Osteocyte (in vitro differentiated cells): ENCODE measurements at regions not wholly inside any gene's neighbourhood (a gene's known extent, or its start where the extent isn't known, plus 50 kb on each side); places are given as distances from the start of the nearest gene placed in this dataset.
"Not testable (repeated sequence)": the region's sequence is repeated elsewhere in the genome, so short reads cannot be mapped to it uniquely, and the experiment has no call there.

Experiments used
- DNase-seq: peaks from one replicate; pipeline ENCODE4 v3.0.0; 2021; ENCODE audit warnings: mixed read lengths; ENCODE audit not compliant: unreplicated experiment; ENCODE audit errors: extremely low spot score
- H3K27ac Mint-ChIP-seq: one replicate; pipeline ENCODE4 v1.8.0; 2021; ENCODE audit warnings: mild to moderate bottlenecking, mixed read lengths; ENCODE audit not compliant: unreplicated experiment
- H3K27me3 Mint-ChIP-seq: one replicate; pipeline ENCODE4 v1.8.0; 2021; ENCODE audit warnings: mixed read lengths; ENCODE audit not compliant: unreplicated experiment
- H3K36me3 Mint-ChIP-seq: one replicate; pipeline ENCODE4 v1.8.0; 2021; ENCODE audit warnings: mixed read lengths; ENCODE audit not compliant: unreplicated experiment
- H3K4me1 Mint-ChIP-seq: one replicate; pipeline ENCODE4 v1.8.0; 2021; ENCODE audit warnings: mixed read lengths; ENCODE audit not compliant: unreplicated experiment
- H3K4me3 Mint-ChIP-seq: one replicate; pipeline ENCODE4 v1.8.0; 2021; ENCODE audit warnings: mild to moderate bottlenecking, moderate library complexity, mixed read lengths; ENCODE audit not compliant: unreplicated experiment
- H3K9me3 Mint-ChIP-seq: one replicate; pipeline ENCODE4 v1.8.0; 2021; ENCODE audit warnings: mixed read lengths; ENCODE audit not compliant: unreplicated experiment
- TF ChIP-seq, protein P1 (sequence below): fragments of 200-600 bp; sonication (generic); IDR thresholded peaks from 2 replicates; pipeline ENCODE4 v1.5.0; 2021; ENCODE audit warnings: antibody characterized with exemption, mild to moderate bottlenecking, moderate library complexity

DNA sequence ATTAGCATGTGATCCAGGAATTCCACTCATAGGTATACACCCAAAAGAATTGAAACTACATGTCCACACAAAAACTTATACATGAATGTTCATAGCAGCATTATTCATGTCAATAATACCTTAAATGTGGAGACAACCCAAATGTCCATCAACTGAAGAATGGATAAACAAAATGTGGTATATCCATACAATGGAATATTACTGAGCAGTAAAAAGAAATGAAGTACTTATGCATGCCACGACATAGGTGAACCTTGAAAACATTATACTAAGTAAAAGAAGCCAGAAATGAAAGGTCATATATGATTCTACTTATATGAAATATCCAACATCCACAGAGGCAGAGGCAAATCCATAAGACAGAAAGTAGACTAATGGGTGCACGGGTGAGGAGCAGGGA lies 159.9 kb downstream of the UNC5CL start:
- no peaks in the 10 kb centered on the region for H3K36me3 Mint-ChIP-seq
- H3K4me3 Mint-ChIP-seq = no peak overlapping the region
- no peaks in the 10 kb centered on the region for H3K4me1 Mint-ChIP-seq
- H3K27me3 Mint-ChIP-seq = peaks cover 22% of the 10 kb centered on the region
- TF ChIP-seq, protein P1, sequence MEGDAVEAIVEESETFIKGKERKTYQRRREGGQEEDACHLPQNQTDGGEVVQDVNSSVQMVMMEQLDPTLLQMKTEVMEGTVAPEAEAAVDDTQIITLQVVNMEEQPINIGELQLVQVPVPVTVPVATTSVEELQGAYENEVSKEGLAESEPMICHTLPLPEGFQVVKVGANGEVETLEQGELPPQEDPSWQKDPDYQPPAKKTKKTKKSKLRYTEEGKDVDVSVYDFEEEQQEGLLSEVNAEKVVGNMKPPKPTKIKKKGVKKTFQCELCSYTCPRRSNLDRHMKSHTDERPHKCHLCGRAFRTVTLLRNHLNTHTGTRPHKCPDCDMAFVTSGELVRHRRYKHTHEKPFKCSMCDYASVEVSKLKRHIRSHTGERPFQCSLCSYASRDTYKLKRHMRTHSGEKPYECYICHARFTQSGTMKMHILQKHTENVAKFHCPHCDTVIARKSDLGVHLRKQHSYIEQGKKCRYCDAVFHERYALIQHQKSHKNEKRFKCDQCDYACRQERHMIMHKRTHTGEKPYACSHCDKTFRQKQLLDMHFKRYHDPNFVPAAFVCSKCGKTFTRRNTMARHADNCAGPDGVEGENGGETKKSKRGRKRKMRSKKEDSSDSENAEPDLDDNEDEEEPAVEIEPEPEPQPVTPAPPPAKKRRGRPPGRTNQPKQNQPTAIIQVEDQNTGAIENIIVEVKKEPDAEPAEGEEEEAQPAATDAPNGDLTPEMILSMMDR = no peak
- peaks cover 6% of the 10 kb centered on the region for H3K9me3 Mint-ChIP-seq
- DNase-seq = no peak
- H3K27ac Mint-ChIP-seq = no peak overlapping the region

DNA sequence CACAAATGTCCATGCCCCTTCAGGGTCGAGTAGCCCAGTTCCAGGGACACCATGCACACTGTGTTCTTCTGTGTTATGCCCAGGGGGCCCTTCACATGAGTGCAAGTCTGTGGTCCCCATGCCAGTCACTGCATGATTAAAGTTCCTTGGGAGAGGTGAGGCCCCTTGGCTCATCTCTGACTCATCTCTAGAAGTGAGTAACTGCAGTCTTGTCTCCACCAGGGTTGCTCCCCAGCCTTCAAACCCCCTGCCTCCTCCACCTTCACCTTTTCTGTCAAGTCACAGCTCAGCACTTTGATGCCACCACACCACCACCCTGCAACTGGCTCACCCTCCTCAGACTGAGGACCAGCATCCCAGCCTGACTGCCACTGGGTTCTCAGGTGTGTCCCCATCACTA lies 161.7 kb downstream of the UNC5CL start:
- no peaks in the 10 kb centered on the region for H3K4me1 Mint-ChIP-seq
- peaks cover 34% of the 10 kb centered on the region for H3K27me3 Mint-ChIP-seq
- peaks cover 6% of the 10 kb centered on the region for H3K9me3 Mint-ChIP-seq
- TF ChIP-seq, protein P1 = no peak
- H3K4me3 Mint-ChIP-seq = no peak overlapping the region
- no peaks in the 10 kb centered on the region for H3K36me3 Mint-ChIP-seq
- no peak for DNase-seq
- no peak overlapping the region for H3K27ac Mint-ChIP-seq

DNA sequence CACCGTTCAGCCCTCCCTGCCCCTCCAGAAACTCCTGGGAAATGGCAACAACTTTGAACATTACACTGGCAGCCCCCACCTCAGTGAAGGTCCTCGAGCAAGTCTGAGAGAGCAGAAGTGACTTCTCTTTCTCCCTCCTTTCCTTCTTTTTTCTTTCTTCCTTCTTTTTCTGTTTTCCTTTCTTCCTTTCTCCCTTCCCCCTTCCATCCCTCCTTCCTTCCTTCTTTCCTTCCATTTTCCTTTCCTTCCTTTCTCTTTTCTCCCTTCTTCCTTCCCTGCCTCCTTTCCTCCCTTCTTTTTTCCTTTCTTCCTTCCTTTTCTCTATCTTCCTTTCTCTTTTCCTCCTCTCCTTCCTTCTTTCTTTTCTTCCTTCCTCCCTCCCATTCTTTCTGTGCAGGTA lies 162.7 kb downstream of the UNC5CL start:
- Mint-ChIP-seq H3K36me3 (no peaks in the 10 kb centered on the region), H3K4me1 (no peaks in the 10 kb centered on the region), H3K9me3 (peaks cover 6% of the 10 kb centered on the region), H3K4me3 (no peak overlapping the region), H3K27ac (no peak overlapping the region), H3K27me3 (peaks cover 35% of the 10 kb centered on the region)
- DNase-seq = no peak
- TF ChIP-seq, protein P1 = no peak

GRCh38 chr6:40874495-40874894 lies 164.5 kb downstream of the UNC5CL start:
- Mint-ChIP-seq H3K4me3 (no peak overlapping the region), H3K36me3 (no peaks in the 10 kb centered on the region), H3K27ac (no peak overlapping the region), H3K4me1 (no peaks in the 10 kb centered on the region), H3K9me3 (peaks cover 5% of the 10 kb centered on the region), H3K27me3 (peaks cover 34% of the 10 kb centered on the region)
- TF ChIP-seq, protein P1 = no peak
- DNase-seq = no peak

DNA sequence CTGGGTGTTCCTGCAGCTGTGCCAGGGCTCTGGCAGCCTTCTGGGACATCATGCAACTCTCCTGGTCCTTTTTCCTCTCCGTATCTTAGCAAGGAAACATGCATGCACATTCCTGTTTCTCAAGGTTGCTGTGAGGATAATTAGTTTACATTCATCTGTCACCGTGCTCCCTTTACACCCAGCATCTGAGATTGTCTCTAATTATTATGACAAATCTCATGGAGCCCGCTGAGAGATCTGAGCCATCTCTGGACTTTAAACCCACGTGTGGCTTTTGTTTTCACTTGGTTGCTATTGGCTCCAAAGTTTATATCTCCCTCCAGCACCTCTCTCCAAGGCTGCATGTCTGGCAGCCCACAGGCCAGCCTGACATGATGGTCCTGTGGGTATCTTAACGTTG lies 167.6 kb downstream of the UNC5CL start:
- Mint-ChIP-seq H3K27ac (no peak overlapping the region), H3K4me1 (no peaks in the 10 kb centered on the region)

GRCh38 chr6:40868089-40868865 lies 170.7 kb downstream of the UNC5CL start:
- not testable (repeated sequence) for H3K4me1 Mint-ChIP-seq, H3K27ac Mint-ChIP-seq, H3K9me3 Mint-ChIP-seq, H3K4me3 Mint-ChIP-seq, H3K36me3 Mint-ChIP-seq, DNase-seq
- H3K27me3 Mint-ChIP-seq = peaks cover 25% of the 10 kb centered on the region

More for the DNA sequence above, 167.6 kb downstream of the UNC5CL start:
- H3K27me3 Mint-ChIP-seq = peaks cover 37% of the 10 kb centered on the region
- no peak for DNase-seq
- H3K9me3 Mint-ChIP-seq = no peaks in the 10 kb centered on the region
- TF ChIP-seq, protein P1 = no peak
- no peaks in the 10 kb centered on the region for H3K36me3 Mint-ChIP-seq
- no peak overlapping the region for H3K4me3 Mint-ChIP-seq

DNA sequence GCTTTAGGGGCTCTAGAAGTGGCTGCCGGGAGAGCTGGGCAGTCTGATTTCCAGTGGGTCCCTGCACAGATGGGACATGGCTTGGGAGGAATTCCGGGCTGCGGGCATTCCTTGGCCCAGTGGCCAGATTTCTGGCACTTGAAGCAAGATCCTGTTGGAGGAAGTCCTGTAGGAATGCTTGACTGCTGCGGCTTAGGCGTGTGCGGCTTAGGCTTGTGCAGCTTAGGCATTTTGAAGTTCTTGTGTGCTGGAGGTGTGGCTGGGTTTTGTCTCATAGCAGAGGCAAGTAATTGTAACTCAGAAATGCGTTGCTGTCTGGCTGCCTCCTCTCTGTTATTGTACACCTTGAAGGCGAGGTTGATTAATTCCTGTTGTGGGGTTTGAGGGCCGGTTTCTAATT lies 171.5 kb downstream of the UNC5CL start:
- H3K27me3 Mint-ChIP-seq = peaks cover 17% of the 10 kb centered on the region
- H3K9me3 Mint-ChIP-seq, H3K36me3 Mint-ChIP-seq, H3K4me3 Mint-ChIP-seq, H3K27ac Mint-ChIP-seq, H3K4me1 Mint-ChIP-seq, DNase-seq: not testable (repeated sequence)

DNA sequence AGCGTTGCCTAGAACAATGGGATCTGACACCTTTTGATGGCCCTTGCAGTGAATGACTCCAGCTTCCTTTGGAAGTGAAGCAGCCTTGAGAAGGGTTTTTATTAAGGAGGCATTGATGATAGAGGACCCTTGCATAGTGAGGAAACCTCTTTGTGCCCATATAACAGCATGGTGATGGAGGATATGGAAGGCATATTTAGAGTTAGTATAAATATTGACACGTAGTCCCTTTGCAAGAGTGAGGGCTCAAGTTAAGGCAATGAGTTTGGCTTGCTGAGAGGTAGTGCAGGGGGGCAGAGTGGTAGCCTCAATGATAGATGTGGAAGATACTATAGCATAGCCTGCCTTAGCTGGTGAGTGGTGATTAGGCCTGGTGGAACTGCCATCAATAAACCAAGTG lies 173.8 kb downstream of the UNC5CL start:
- H3K36me3 Mint-ChIP-seq, H3K9me3 Mint-ChIP-seq, H3K27ac Mint-ChIP-seq, H3K27me3 Mint-ChIP-seq, DNase-seq, H3K4me3 Mint-ChIP-seq, H3K4me1 Mint-ChIP-seq: not testable (repeated sequence)
